Fibroblast of skin of right biceps (primary cell): ENCODE measurements at regions not wholly inside any gene's neighbourhood (a gene's known extent, or its start where the extent isn't known, plus 50 kb on each side); places are given as distances from the start of the nearest gene placed in this dataset.

Source experiments
- DNase-seq: peaks from one replicate; pipeline ENCODE4 v3.0.0-alpha.2; 2013

GRCh38 chr13:79682164-79682563 is 201.2 kb downstream of the NDFIP2 start:
- DNase-seq: no peak

GRCh38 chr13:79681069-79681468 is 200.1 kb downstream of the NDFIP2 start:
- no peak for DNase-seq

- no peak for DNase-seq
Measured at GRCh38 chr13:79680485-79680884, 199.5 kb downstream of the NDFIP2 start.

- DNase-seq: peak; percentile 62
Measured at GRCh38 chr13:79679334-79679733, 198.4 kb downstream of the NDFIP2 start.

- DNase-seq: peak; percentile 46
Measured at GRCh38 chr13:79678100-79678499, 197.1 kb downstream of the NDFIP2 start.

- no peak for DNase-seq
Measured at GRCh38 chr13:79675931-79676660, 195.1 kb downstream of the NDFIP2 start.

GRCh38 chr13:79674765-79675515 is 194.0 kb downstream of the NDFIP2 start:
- DNase-seq: no peak

GRCh38 chr13:79673993-79674377 is 193.0 kb downstream of the NDFIP2 start:
- DNase-seq: no peak

- no peak for DNase-seq
Measured at GRCh38 chr13:79673310-79673992, 192.5 kb downstream of the NDFIP2 start.

GRCh38 chr13:79671420-79671819 is 190.5 kb downstream of the NDFIP2 start:
- DNase-seq: no peak

- no peak for DNase-seq
Measured at GRCh38 chr13:79668201-79668752, 187.3 kb downstream of the NDFIP2 start.

- no peak for DNase-seq
Measured at GRCh38 chr13:79667771-79668170, 186.8 kb downstream of the NDFIP2 start.

- DNase-seq: no peak
Measured at GRCh38 chr13:79663977-79664636, 183.2 kb downstream of the NDFIP2 start.

GRCh38 chr13:79663435-79663834 is 182.5 kb downstream of the NDFIP2 start:
- DNase-seq: no peak

GRCh38 chr13:79662882-79663281 is 181.9 kb downstream of the NDFIP2 start:
- no peak for DNase-seq

- no peak for DNase-seq
Measured at GRCh38 chr13:79660361-79660760, 179.4 kb downstream of the NDFIP2 start.

- peak; percentile 8 for DNase-seq
Measured at GRCh38 chr13:79659121-79659521, 178.2 kb downstream of the NDFIP2 start.

GRCh38 chr13:79658333-79658975 is 177.5 kb downstream of the NDFIP2 start:
- DNase-seq: no peak

GRCh38 chr13:79655509-79655908 is 174.6 kb downstream of the NDFIP2 start:
- no peak for DNase-seq

- DNase-seq: no peak
Measured at GRCh38 chr13:79654520-79654919, 173.6 kb downstream of the NDFIP2 start.

GRCh38 chr13:79650688-79651087 is 169.7 kb downstream of the NDFIP2 start:
- no peak for DNase-seq

- DNase-seq: no peak
Measured at GRCh38 chr13:79648191-79648590, 167.2 kb downstream of the NDFIP2 start.
